K562 (cell line): ENCODE measurements at regions not wholly inside any gene's neighbourhood (a gene's known extent, or its start where the extent isn't known, plus 50 kb on each side); places are given as distances from the start of the nearest gene placed in this dataset.

Experiments
- ATAC-seq: fragments of 200-7000 bp; cut with Tn5 transposase; 3 replicates; pipeline ENCODE4 v1.9.1; 2020; ENCODE audit warnings: moderate library complexity
- BruUV-seq: library from RNA; stranded (reverse); fragments of 400-500 nt; replicated peaks from 2 replicates; lab custom pipeline; 2021; lab: Mats Ljungman, UMichigan
- CTCF ChIA-PET: fragments of 300-600 bp; formaldehyde crosslinking; extraction: SDS; loops from one replicate; lab custom pipeline; 2021; ENCODE audit warnings: low intra/inter-chr PET ratio; lab: Yijun Ruan, JAX
- POLR2A ChIA-PET: fragments of 300-600, 350-650 bp; sonication (Branson Sonifier 250); formaldehyde crosslinking; extraction: SDS; loops from one replicate; lab custom pipeline; 2021; ENCODE audit warnings: antibody characterized with exemption, inconsistent platforms; lab: Yijun Ruan, JAX
- DNase-seq, 4 experiments: peaks; one replicate each; pipeline versions ENCODE4 v3.0.0 to v3.0.0-alpha.2; 2011 to 2018; ENCODE audit warnings: low spot score in 3 of 4, mixed read lengths in 3 of 4; ENCODE audit errors: extremely low read depth in 1 of 4
- FAIRE-seq: peaks from 2 replicates; lab custom pipeline; 2011; peaks lifted over from hg19 to GRCh38; lab: Jason Lieb, UNC
- H2AFZ ChIP-seq: 2 replicates; pipeline ENCODE4 v1.6.0; 2011; ENCODE audit warnings: low read depth, low read length, control low read depth, inconsistent platforms
- H3K27ac ChIP-seq: fragments of 200-600 bp; 3 replicates; pipeline ENCODE4 v1.8.0; 2011; ENCODE audit warnings: low read depth, mild to moderate bottlenecking, control low read depth, inconsistent platforms, low read length, moderate library complexity, mixed read lengths; ENCODE audit errors: extremely low read depth
- H3K27me3 ChIP-seq, 2 experiments: fragments of 300-600 bp in 1 of 2; 2 replicates in 1 of 2; 3 replicates in 1 of 2; pipeline versions ENCODE4 v1.6.0 to v1.8.0; 2011; ENCODE audit warnings: inconsistent platforms in 2 of 2, low read length in 2 of 2, mild to moderate bottlenecking in 1 of 2, mixed read lengths in 1 of 2, moderate library complexity in 1 of 2; ENCODE audit not compliant: control insufficient read depth in 2 of 2, insufficient read depth in 2 of 2
- H3K36me3 ChIP-seq: fragments of 300-600 bp; 3 replicates; pipeline ENCODE4 v1.8.0; 2011; ENCODE audit warnings: mild to moderate bottlenecking, low read length, inconsistent platforms; ENCODE audit not compliant: control insufficient read depth, insufficient read depth
- H3K4me1 ChIP-seq, 2 experiments: fragments of 200-600 bp in 1 of 2; replicated peaks in 1 of 2; 2 replicates in 1 of 2; 3 replicates in 1 of 2; pipeline versions ENCODE4 v1.5.1 to v1.8.0; 2011; ENCODE audit warnings: inconsistent platforms in 2 of 2, low read length in 2 of 2, mild to moderate bottlenecking in 1 of 2, mixed read lengths in 1 of 2, moderate library complexity in 1 of 2; ENCODE audit not compliant: control insufficient read depth in 2 of 2, insufficient read depth in 2 of 2
- H3K4me2 ChIP-seq: 2 replicates; pipeline ENCODE4 v1.6.1; 2011; ENCODE audit warnings: low read length, control low read depth, inconsistent platforms, mixed read lengths; ENCODE audit not compliant: insufficient read depth
- H3K4me3 ChIP-seq: fragments of 200-600 bp; sonication (generic), shearing (Covaris generic); 2 replicates; pipeline ENCODE4 v1.5.1; 2016; ENCODE audit warnings: control low read depth, inconsistent platforms
- H3K79me2 ChIP-seq: fragments of 200-600 bp; 3 replicates; pipeline ENCODE4 v1.8.0; 2011; ENCODE audit warnings: low read length, inconsistent platforms; ENCODE audit not compliant: control insufficient read depth, insufficient read depth
- H3K9ac ChIP-seq, 2 experiments: 2 replicates each; pipeline versions ENCODE4 v1.6.0 to v1.6.1; 2011; ENCODE audit warnings: low read depth in 2 of 2, low read length in 2 of 2, control low read depth in 1 of 2, inconsistent platforms in 1 of 2, mild to moderate bottlenecking in 1 of 2, mixed read lengths in 1 of 2; ENCODE audit not compliant: insufficient read depth in 1 of 2
- H3K9me1 ChIP-seq: one replicate; pipeline ENCODE4 v1.6.0; 2011; ENCODE audit warnings: inconsistent platforms, mild to moderate bottlenecking, low read length, moderate library complexity; ENCODE audit not compliant: control insufficient read depth, insufficient read depth
- H3K9me3 ChIP-seq: replicated peaks from 2 replicates; pipeline ENCODE4 v1.5.1; 2011; ENCODE audit warnings: low read depth, low read length, inconsistent platforms; ENCODE audit not compliant: control insufficient read depth, insufficient read depth
- H4K20me1 ChIP-seq: replicated peaks from 2 replicates; pipeline ENCODE4 v1.6.1; 2011; ENCODE audit warnings: low read length, inconsistent platforms, mixed read lengths; ENCODE audit not compliant: control insufficient read depth, insufficient read depth
- CREB3 ChIP-seq: fragments of 450-650 bp; conservative IDR thresholded peaks from 2 replicates; pipeline ENCODE4 v1.6.1; 2016; ENCODE audit warnings: missing genetic modification characterization, low read depth, mild to moderate bottlenecking, missing compliant biosample characterization, moderate library complexity
- CTCF ChIP-seq, 3 experiments: IDR thresholded peaks in 2 of 3; conservative IDR thresholded peaks in 1 of 3; 2 replicates each; pipeline ENCODE4 v1.5.1; 2011 to 2012; ENCODE audit warnings: low read length in 3 of 3, mild to moderate bottlenecking in 3 of 3, control low read depth in 2 of 3, improper control_type of control experiment in 1 of 3, inconsistent platforms in 1 of 3, low read depth in 1 of 3, mixed read lengths in 1 of 3, moderate library complexity in 1 of 3; ENCODE audit not compliant: insufficient read depth in 2 of 3
- MED1 ChIP-seq: sonication (generic); formaldehyde crosslinking; IDR thresholded peaks from 2 replicates; pipeline ENCODE4 v1.8.1; 2023; ENCODE audit warnings: missing genetic modification reagents, borderline replicate concordance
- MYNN ChIP-seq, 2 experiments: sonication (generic); formaldehyde crosslinking in 1 of 2; IDR thresholded peaks; 2 replicates each; pipeline versions ENCODE4 v1.5.0 to v1.6.1; 2016 to 2020; ENCODE audit warnings: antibody characterized with exemption in 1 of 2, missing genetic modification reagents in 1 of 2
- RAD21 ChIP-seq, 2 experiments: fragments of 250-450 bp in 1 of 2; fragments of 450-650 bp in 1 of 2; sonication (Bioruptor Pico) in 1 of 2; formaldehyde crosslinking in 1 of 2; IDR thresholded peaks in 1 of 2; conservative IDR thresholded peaks in 1 of 2; 2 replicates each; pipeline versions ENCODE4 v1.4.0 to v1.8.0; 2020 to 2022; ENCODE audit warnings: mild to moderate bottlenecking in 2 of 2, moderate library complexity in 1 of 2
- TEAD4 ChIP-seq, 2 experiments: sonication (generic) in 1 of 2; formaldehyde crosslinking in 1 of 2; IDR thresholded peaks; 2 replicates each; pipeline versions ENCODE4 v1.6.1 to v1.8.0; 2012 to 2022; ENCODE audit warnings: borderline replicate concordance in 1 of 2, inconsistent platforms in 1 of 2, low read length in 1 of 2, mild to moderate bottlenecking in 1 of 2, missing genetic modification reagents in 1 of 2
- ZNF699 ChIP-seq: fragments of 250-450 bp; sonication (Bioruptor Pico); IDR thresholded peaks from 2 replicates; pipeline ENCODE4 v1.8.0; 2021; ENCODE audit warnings: mild to moderate bottlenecking, moderate library complexity; ENCODE audit not compliant: insufficient replicate concordance
- WGBS: fragments of 100-300 bp; shearing (Covaris generic); methylation state at CpG from one replicate; pipeline ENCODE4 v1.1.6; 2016; ENCODE audit warnings: low coverage, mixed read lengths; ENCODE audit not compliant: insufficient coverage; ENCODE audit errors: missing lambda C conversion rate; 5-methylcytosine and 5-hydroxymethylcytosine counted together
- in situ Hi-C: fragments of 300-500 bp; cut with MboI; formaldehyde crosslinking; loops from 4 replicates; pipeline ENCODE4 v1.15.0; 2018; ENCODE audit warnings: inconsistent platforms, mixed read lengths
- intact Hi-C: fragments of 100-400 bp; cut with micrococcal nuclease; formaldehyde crosslinking; loops from 2 replicates; pipeline ENCODE4 v1.14.2; 2022
- TF ChIP-seq, protein P1 (sequence below): fragments of 450-650 bp; IDR thresholded peaks from 2 replicates; pipeline ENCODE4 v1.6.1; 2016

- in situ Hi-C loops, result loop anchor here (25.0 kb wide), 1 partner anchor 302 kb away; no protein-coding TSS in a partner anchor
- Histone ChIP-seq H3K9ac (no peak overlapping the region), H2AFZ (no peak overlapping the region), H3K9me1 (no peaks in the 10 kb centered on the region), H3K27ac (no peak overlapping the region), H3K9me3 (no peaks in the 10 kb centered on the region), H3K4me2 (no peak overlapping the region), H4K20me1 (no peaks in the 10 kb centered on the region), H3K4me1 (no peaks in the 10 kb centered on the region), H3K27me3 (no peaks in the 10 kb centered on the region), H3K79me2 (no peaks in the 10 kb centered on the region), H3K4me3 (no peak overlapping the region), H3K36me3 (no peaks in the 10 kb centered on the region)
- BruUV-seq, result no TSS peak
- ATAC-seq, result peak; percentile 85
- POLR2A ChIA-PET, result interaction anchor here (0.7 kb wide), 1 partner anchor 877 kb away, joined by 3 read pairs; no protein-coding TSS in a partner anchor
- WGBS, result 31% methylated on average over 3 of the region's 3 CpGs
- intact Hi-C loops, result loop anchor here (5.0 kb wide), 1 partner anchor 137 kb away; the partner anchor contains the start of gene TENT5D
- peak in 1 of 2 experiments; percentile 45; a peak in 1 of 4 replicates for TF ChIP-seq RAD21 (CRISPR knock-in tag; conservative IDR thresholded peaks at IDR 0.05 in 1 of 2, IDR thresholded peaks at IDR 0.05 in 1 of 2)
- TF ChIP-seq MED1 (CRISPR knock-in tag), result no peak
- no peak for TF ChIP-seq CREB3 (tag)
- no peak for TF ChIP-seq TEAD4 (IDR thresholded peaks at IDR 0.05; ENCODE audit: low read length)
- TF ChIP-seq TEAD4 (CRISPR knock-in tag; IDR thresholded peaks at IDR 0.05; ENCODE audit: borderline replicate concordance), result no peak
- TF ChIP-seq CTCF (IDR thresholded peaks at IDR 0.05 in 2 of 3, conservative IDR thresholded peaks at IDR 0.05 in 1 of 3; ENCODE audit: insufficient read depth in 2 of 3, low read depth in 1 of 3, low read length in 3 of 3), result peak; percentile 36 to 48 (median 41); a peak in 4 of 6 replicates
- no peak for TF ChIP-seq MYNN (IDR thresholded peaks at IDR 0.05)
- TF ChIP-seq MYNN (CRISPR knock-in tag; IDR thresholded peaks at IDR 0.05), result no peak
- TF ChIP-seq ZNF699, result no peak
- TF ChIP-seq, protein P1, sequence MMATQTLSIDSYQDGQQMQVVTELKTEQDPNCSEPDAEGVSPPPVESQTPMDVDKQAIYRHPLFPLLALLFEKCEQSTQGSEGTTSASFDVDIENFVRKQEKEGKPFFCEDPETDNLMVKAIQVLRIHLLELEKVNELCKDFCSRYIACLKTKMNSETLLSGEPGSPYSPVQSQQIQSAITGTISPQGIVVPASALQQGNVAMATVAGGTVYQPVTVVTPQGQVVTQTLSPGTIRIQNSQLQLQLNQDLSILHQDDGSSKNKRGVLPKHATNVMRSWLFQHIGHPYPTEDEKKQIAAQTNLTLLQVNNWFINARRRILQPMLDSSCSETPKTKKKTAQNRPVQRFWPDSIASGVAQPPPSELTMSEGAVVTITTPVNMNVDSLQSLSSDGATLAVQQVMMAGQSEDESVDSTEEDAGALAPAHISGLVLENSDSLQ, result no peak
- FAIRE-seq, result peak; percentile 15
- CTCF ChIA-PET, result no interaction called here
- DNase-seq, result peak in 3 of 4 experiments; percentile 4 to 38 (median 6)
These were observed 135.0 kb upstream of the TENT5D start for GRCh38 chrX:80285131-80285773.
